ENCODE measurements at regions not wholly inside any gene's neighbourhood (a gene's known extent, or its start where the extent isn't known, plus 50 kb on each side); places are given as distances from the start of the nearest gene placed in this dataset.

GRCh38 chr4:80137631-80138030 is 59.7 kb upstream of the PRDM8 start:
- TF ChIP-seq ATF3 (IDR thresholded peaks at IDR 0.05; ENCODE audit: insufficient read depth, low read depth, low read length) (no peak), CTCF (IDR thresholded peaks at IDR 0.05; ENCODE audit: control extremely low read depth in 1 of 3, insufficient read depth in 1 of 3, low read depth in 1 of 3, low read length in 3 of 3) (no peak), CHD2 (IDR thresholded peaks at IDR 0.05; ENCODE audit: low read length) (no peak), JUN (IDR thresholded peaks at IDR 0.05; ENCODE audit: low read depth, low read length) (no peak), POLR2A (IDR thresholded peaks at IDR 0.05; ENCODE audit: control extremely low read depth in 1 of 2, low read depth in 2 of 2, low read length in 2 of 2) (no peak), GTF2F1 (IDR thresholded peaks at IDR 0.05; ENCODE audit: borderline replicate concordance, low read depth, low read length) (no peak), EGR1 (IDR thresholded peaks at IDR 0.05; ENCODE audit: borderline replicate concordance, low read depth, low read length) (no peak), POLR2AphosphoS5 (IDR thresholded peaks at IDR 0.05; ENCODE audit: low read depth, low read length) (no peak), MAFK (IDR thresholded peaks at IDR 0.05; ENCODE audit: low read depth, low read length) (no peak), HDAC6 (IDR thresholded peaks at IDR 0.05; ENCODE audit: low read depth, low read length) (no peak), BRCA1 (IDR thresholded peaks at IDR 0.05; ENCODE audit: low read depth, low read length) (no peak)
